PC-3 (cell line): ENCODE measurements at regions not wholly inside any gene's neighbourhood (a gene's known extent, or its start where the extent isn't known, plus 50 kb on each side); places are given as distances from the start of the nearest gene placed in this dataset.

ENCODE experiments used
- CTCF ChIP-seq: fragments of 300-600 bp; sonication (generic); conservative IDR thresholded peaks from 2 replicates; pipeline ENCODE4 v1.5.1; 2017; ENCODE audit warnings: antibody characterized with exemption, low read depth, mild to moderate bottlenecking, low read length
- EZH2 ChIP-seq: fragments of 300-600 bp; sonication (generic); IDR thresholded peaks from one replicate; pipeline ENCODE4 v1.6.1; 2017; ENCODE audit warnings: antibody characterized with exemption, mild to moderate bottlenecking, low read length; ENCODE audit not compliant: unreplicated experiment

GRCh38 chr22:26958378-26958777, 301.0 kb downstream of the MIAT start:
- TF ChIP-seq CTCF (no peak), EZH2 (no peak)
